ENCODE measurements at regions not wholly inside any gene's neighbourhood (a gene's known extent, or its start where the extent isn't known, plus 50 kb on each side); places are given as distances from the start of the nearest gene placed in this dataset.

DNA sequence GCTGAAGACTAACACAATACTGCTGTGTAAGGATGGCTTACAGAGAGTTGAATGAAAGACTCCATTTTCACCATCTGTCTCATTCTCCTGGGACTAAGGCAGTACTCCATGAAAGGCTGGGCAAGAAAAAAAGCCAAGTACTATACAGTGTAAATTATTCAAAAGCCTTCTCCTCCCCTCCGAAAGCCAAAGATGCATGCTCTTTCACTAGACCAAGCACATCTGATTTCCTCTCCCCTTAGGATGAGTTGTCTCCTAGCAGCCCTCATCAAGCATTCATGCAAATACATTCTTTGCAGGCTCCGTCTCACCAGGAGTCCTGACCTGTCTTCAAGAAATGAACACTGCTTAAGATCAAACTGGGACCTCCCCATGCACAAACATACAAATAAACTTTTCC, 133.5 kb upstream of the THBS1 start:
- H3K36me3 ChIP-seq (ENCODE audit: insufficient read depth, insufficient read length, low read length) = no peaks in the 10 kb centered on the region
- H3K4me1 ChIP-seq (ENCODE audit: insufficient read depth, insufficient read length) = no peaks in the 10 kb centered on the region
- no peak overlapping the region for H3K9ac ChIP-seq (ENCODE audit: insufficient read length, low read depth)
- H3K27me3 ChIP-seq (ENCODE audit: insufficient read depth, insufficient read length) = no peaks in the 10 kb centered on the region
- H3K4me3 ChIP-seq (ENCODE audit: insufficient read length, low read depth) = no peak overlapping the region
- no peak for DNase-seq (ENCODE audit: low read depth, low spot score)
- H3K9me3 ChIP-seq (ENCODE audit: insufficient read depth, low read length) = peaks cover 17% of the 10 kb centered on the region; the same call in 1 of the 2 replicates
- TF ChIP-seq SUZ12 (IDR thresholded peaks at IDR 0.05; ENCODE audit: extremely low read depth, insufficient read depth, insufficient read length) = no peak
- no peak for TF ChIP-seq ZNF274 (IDR thresholded peaks at IDR 0.05; ENCODE audit: low read depth, low read length)
- no peak for TF ChIP-seq YY1 (IDR thresholded peaks at IDR 0.05; ENCODE audit: insufficient read depth, insufficient read length)

DNA sequence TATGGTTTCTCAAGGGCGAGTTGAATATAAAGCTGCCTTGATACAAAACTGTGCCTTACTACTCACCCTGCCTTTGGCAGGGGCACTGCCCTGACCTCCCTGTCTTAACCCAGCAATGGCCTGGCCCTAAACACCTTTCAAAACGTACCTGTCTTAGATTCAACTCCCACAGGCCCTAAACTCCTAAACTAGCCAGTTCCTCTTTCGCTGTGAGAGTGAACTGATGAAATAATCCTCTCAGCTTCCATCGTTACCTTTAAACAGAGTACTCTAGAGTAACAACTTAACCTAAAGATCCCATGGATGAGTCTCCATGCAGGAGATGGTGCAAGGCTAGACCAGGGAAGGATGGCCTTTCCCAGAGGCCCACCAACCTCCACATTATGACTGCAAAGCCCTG, 133.0 kb upstream of the THBS1 start:
- no peak overlapping the region for H3K4me3 ChIP-seq (ENCODE audit: insufficient read length, low read depth)
- H3K27me3 ChIP-seq (ENCODE audit: insufficient read depth, insufficient read length) = no peaks in the 10 kb centered on the region
- no peak for DNase-seq (ENCODE audit: low read depth, low spot score)
- no peaks in the 10 kb centered on the region for H3K36me3 ChIP-seq (ENCODE audit: insufficient read depth, insufficient read length, low read length)
- H3K9ac ChIP-seq (ENCODE audit: insufficient read length, low read depth) = no peak overlapping the region
- TF ChIP-seq YY1 (IDR thresholded peaks at IDR 0.05; ENCODE audit: insufficient read depth, insufficient read length) = no peak
- TF ChIP-seq ZNF274 (IDR thresholded peaks at IDR 0.05; ENCODE audit: low read depth, low read length) = no peak
- no peaks in the 10 kb centered on the region for H3K4me1 ChIP-seq (ENCODE audit: insufficient read depth, insufficient read length)
- H3K9me3 ChIP-seq (ENCODE audit: insufficient read depth, low read length) = peaks cover 17% of the 10 kb centered on the region; the same call in 1 of the 2 replicates

DNA sequence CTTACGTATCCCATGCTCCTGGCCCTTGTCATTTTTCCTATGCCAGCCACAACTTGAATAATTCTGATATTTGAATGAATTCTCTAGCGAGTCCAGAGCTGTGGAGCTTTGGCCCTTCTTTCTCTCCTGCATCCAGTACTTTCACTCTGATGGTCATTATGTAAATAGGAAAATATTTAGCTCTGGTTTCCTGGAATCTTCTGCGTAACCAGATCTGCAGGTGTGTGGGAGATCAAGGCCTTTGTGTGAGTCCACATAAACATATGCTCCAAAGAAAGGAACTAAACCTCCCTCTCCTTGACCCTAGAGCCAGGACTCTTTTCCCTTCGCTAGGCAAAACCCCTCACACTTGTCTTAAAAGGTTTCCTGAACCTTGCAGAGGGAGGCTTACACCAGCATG, 132.5 kb upstream of the THBS1 start:
- Histone ChIP-seq H3K9me3 (ENCODE audit: insufficient read depth, low read length) (peaks cover 17% of the 10 kb centered on the region; the same call in 1 of the 2 replicates), H3K4me3 (ENCODE audit: insufficient read length, low read depth) (no peak overlapping the region), H3K4me1 (ENCODE audit: insufficient read depth, insufficient read length) (no peaks in the 10 kb centered on the region), H3K27me3 (ENCODE audit: insufficient read depth, insufficient read length) (no peaks in the 10 kb centered on the region), H3K36me3 (ENCODE audit: insufficient read depth, insufficient read length, low read length) (no peaks in the 10 kb centered on the region), H3K9ac (ENCODE audit: insufficient read length, low read depth) (no peak overlapping the region)
- TF ChIP-seq SUZ12 (IDR thresholded peaks at IDR 0.05; ENCODE audit: extremely low read depth, insufficient read depth, insufficient read length) (no peak), YY1 (IDR thresholded peaks at IDR 0.05; ENCODE audit: insufficient read depth, insufficient read length) (no peak), ZNF274 (IDR thresholded peaks at IDR 0.05; ENCODE audit: low read depth, low read length) (no peak)
- no peak for DNase-seq (ENCODE audit: low read depth, low spot score)

DNA sequence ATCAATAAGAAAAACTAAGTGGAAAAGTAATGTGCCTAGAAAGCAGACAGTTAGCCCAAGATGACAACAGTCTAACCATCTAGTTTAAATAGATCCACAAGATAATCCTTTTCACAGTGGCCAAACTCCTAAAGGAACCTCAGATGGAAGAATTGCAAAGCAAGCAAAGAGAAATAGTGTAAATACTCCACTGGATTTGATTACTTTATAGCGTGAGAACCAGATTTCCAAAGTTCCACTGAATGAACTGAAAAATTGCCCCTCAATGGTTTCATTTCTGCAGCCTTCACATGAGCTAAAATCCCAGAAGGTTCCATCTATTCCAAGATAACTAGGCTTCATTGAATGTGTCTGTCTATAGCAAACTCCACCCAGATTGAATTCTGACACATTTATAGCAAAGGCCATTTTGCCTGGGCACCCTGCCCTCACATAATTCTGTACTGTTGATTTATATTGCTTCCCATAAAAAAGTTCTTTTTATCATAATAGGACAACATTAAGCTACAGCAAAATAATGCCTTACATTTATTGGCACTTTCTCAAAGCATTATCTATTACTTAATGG, 129.7 kb upstream of the THBS1 start:
- Histone ChIP-seq H3K4me3 (ENCODE audit: insufficient read length, low read depth) (no peak overlapping the region), H3K4me1 (ENCODE audit: insufficient read depth, insufficient read length) (no peaks in the 10 kb centered on the region), H3K36me3 (ENCODE audit: insufficient read depth, insufficient read length, low read length) (no peaks in the 10 kb centered on the region), H3K9ac (ENCODE audit: insufficient read length, low read depth) (no peak overlapping the region), H3K27me3 (ENCODE audit: insufficient read depth, insufficient read length) (no peaks in the 10 kb centered on the region), H3K9me3 (ENCODE audit: insufficient read depth, low read length) (peaks cover 17% of the 10 kb centered on the region; the same call in 1 of the 2 replicates)
- TF ChIP-seq ZNF274 (IDR thresholded peaks at IDR 0.05; ENCODE audit: low read depth, low read length) = no peak
- TF ChIP-seq SUZ12 (IDR thresholded peaks at IDR 0.05; ENCODE audit: extremely low read depth, insufficient read depth, insufficient read length) = no peak
- TF ChIP-seq YY1 (IDR thresholded peaks at IDR 0.05; ENCODE audit: insufficient read depth, insufficient read length) = no peak
- no peak for DNase-seq (ENCODE audit: low read depth, low spot score)

DNA sequence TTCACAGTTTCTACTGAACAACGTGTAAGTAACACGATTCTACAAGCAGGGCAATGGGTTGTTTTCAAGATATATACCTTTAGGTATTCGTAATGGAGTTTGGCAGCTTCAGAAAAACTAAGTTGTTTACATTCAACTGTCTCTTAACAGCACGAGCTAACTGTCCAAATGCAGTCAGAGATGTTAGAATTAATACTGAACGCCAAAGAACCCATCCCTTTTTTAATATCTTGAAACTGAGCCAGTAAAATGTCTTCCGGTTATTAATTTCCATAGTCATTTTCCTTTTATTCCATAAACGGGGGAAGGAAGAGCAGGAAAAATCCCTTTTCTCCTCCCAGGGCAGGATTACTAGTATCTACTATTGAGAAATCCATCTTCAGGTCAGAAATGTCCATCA, 129.0 kb upstream of the THBS1 start:
- no peaks in the 10 kb centered on the region for H3K36me3 ChIP-seq (ENCODE audit: insufficient read depth, insufficient read length, low read length)
- H3K27me3 ChIP-seq (ENCODE audit: insufficient read depth, insufficient read length) = no peaks in the 10 kb centered on the region
- DNase-seq (ENCODE audit: low read depth, low spot score) = no peak
- H3K9me3 ChIP-seq (ENCODE audit: insufficient read depth, low read length) = peaks cover 17% of the 10 kb centered on the region; the same call in 1 of the 2 replicates
- no peaks in the 10 kb centered on the region for H3K4me1 ChIP-seq (ENCODE audit: insufficient read depth, insufficient read length)
- no peak for TF ChIP-seq YY1 (IDR thresholded peaks at IDR 0.05; ENCODE audit: insufficient read depth, insufficient read length)
- no peak for TF ChIP-seq ZNF274 (IDR thresholded peaks at IDR 0.05; ENCODE audit: low read depth, low read length)
- no peak for TF ChIP-seq SUZ12 (IDR thresholded peaks at IDR 0.05; ENCODE audit: extremely low read depth, insufficient read depth, insufficient read length)
- H3K4me3 ChIP-seq (ENCODE audit: insufficient read length, low read depth) = no peak overlapping the region
- no peak overlapping the region for H3K9ac ChIP-seq (ENCODE audit: insufficient read length, low read depth)

DNA sequence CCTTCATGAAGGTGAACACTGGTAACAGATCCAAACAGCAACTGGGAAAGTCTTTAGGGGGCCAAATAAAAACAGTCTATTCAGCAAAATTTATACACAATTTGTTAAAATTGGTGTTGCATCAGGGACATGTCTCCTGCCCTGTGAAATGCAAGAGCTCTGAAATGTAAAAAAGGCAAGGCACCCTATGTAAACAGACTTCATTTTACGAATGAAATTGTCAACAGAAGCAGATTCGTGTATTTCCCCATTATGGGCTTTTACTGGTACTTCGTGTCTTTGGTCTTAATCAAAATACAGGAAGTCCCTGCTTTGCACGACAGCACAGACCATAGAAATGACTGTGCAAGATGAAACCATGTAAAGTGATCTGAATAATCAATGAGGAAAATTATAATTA, 127.3 kb upstream of the THBS1 start:
- no peak for TF ChIP-seq ZNF274 (IDR thresholded peaks at IDR 0.05; ENCODE audit: low read depth, low read length)
- Histone ChIP-seq H3K4me3 (ENCODE audit: insufficient read length, low read depth) (no peak overlapping the region), H3K4me1 (ENCODE audit: insufficient read depth, insufficient read length) (no peaks in the 10 kb centered on the region), H3K27me3 (ENCODE audit: insufficient read depth, insufficient read length) (no peaks in the 10 kb centered on the region), H3K9me3 (ENCODE audit: insufficient read depth, low read length) (peaks cover 17% of the 10 kb centered on the region; the same call in 1 of the 2 replicates), H3K36me3 (ENCODE audit: insufficient read depth, insufficient read length, low read length) (no peaks in the 10 kb centered on the region), H3K9ac (ENCODE audit: insufficient read length, low read depth) (no peak overlapping the region)
- no peak for DNase-seq (ENCODE audit: low read depth, low spot score)

DNA sequence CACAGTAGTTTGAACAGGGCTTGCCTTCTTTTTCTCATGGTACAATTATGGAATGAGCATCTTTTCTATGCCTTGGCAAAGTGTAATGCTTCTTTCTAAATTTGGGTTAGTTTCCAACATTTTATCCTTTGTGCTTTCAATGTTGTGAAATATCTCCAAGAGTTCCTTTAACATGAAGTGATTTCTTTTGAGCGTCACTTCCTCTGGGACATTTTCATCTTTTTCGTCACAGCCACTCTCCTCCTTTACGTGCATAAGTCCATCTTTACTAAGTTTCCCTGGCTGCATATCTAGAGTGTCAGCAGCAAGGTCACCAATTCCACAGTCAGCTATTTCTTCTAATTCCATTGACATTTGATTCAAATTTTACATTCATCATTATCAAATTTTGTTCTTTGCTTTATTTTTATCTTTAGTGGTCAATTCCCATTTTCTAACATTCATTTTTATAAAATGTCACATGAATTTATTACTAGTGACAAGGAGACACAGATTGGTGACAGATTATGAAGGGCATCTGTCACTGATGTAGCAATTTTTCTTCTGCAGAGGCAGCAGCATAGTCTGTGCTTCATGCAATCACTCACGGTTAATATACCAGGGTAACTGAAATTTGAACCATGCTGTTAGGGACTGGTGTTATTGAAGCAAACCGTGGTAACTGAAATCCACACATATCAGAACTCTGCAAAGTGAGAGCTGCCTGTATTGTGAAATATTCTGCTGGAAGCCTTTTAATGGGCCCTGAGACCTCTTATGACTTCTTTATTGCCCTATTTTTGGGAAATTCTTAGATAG, 126.5 kb upstream of the THBS1 start:
- no peak overlapping the region for H3K9ac ChIP-seq (ENCODE audit: insufficient read length, low read depth)
- peaks cover 13% of the 10 kb centered on the region; the same call in 1 of the 2 replicates for H3K9me3 ChIP-seq (ENCODE audit: insufficient read depth, low read length)
- TF ChIP-seq ZNF274 (IDR thresholded peaks at IDR 0.05; ENCODE audit: low read depth, low read length) (no peak), YY1 (IDR thresholded peaks at IDR 0.05; ENCODE audit: insufficient read depth, insufficient read length) (no peak), SUZ12 (IDR thresholded peaks at IDR 0.05; ENCODE audit: extremely low read depth, insufficient read depth, insufficient read length) (no peak)
- no peaks in the 10 kb centered on the region for H3K4me1 ChIP-seq (ENCODE audit: insufficient read depth, insufficient read length)
- H3K36me3 ChIP-seq (ENCODE audit: insufficient read depth, insufficient read length, low read length) = no peaks in the 10 kb centered on the region
- H3K4me3 ChIP-seq (ENCODE audit: insufficient read length, low read depth) = no peak overlapping the region
- no peaks in the 10 kb centered on the region for H3K27me3 ChIP-seq (ENCODE audit: insufficient read depth, insufficient read length)
- no peak for DNase-seq (ENCODE audit: low read depth, low spot score)
